ENCODE measurements at regions not wholly inside any gene's neighbourhood (a gene's known extent, or its start where the extent isn't known, plus 50 kb on each side); places are given as distances from the start of the nearest gene placed in this dataset.

DNA sequence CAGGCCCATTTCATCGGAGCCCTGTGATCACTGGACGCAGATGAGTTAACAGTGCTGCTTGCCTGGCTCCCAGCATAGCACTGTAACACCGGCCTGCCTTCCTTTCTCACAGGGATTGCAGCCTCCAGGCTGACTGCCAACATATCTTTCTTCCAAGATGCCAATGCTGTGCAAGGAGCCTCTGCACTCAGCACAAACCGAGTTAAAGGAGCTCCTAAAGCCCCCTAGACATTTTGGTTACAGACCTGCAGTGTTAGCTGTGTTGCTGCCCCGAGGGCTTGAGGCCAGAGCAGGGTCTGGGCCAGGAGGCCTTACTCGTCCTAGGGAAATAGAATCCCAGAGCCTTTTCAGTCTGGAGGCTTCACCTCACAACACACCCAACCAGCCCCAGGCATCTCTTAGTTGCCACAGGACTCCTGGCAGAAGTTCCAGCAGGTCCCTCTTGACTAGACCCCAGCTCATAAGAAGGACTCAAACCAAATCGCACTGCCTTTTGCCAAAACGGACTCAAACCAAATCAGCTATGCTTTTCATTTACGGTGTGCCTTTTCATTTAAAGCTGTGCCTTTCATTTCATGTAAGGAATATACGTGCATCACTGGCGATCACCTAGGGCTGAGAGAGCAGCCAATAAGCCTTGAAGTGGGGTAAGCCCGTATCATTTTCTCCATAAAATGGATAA lies 58.4 kb upstream of the EML4 start:
- Histone ChIP-seq H3K79me2 (ENCODE audit: insufficient read depth, low read length) (no peaks in the 10 kb centered on the region), H3K4me1 (ENCODE audit: control insufficient read depth in 1 of 2, insufficient read depth in 2 of 2, low read length in 2 of 2) (peaks cover 0 to 3% of the 10 kb centered on the region in 2 experiments; a peak in 1 of 4 replicates), H3K27ac (ENCODE audit: low read depth, low read length) (no peak overlapping the region), H2AFZ (ENCODE audit: low read depth, low read length, poor library complexity, severe bottlenecking) (no peak overlapping the region), H3K36me3 (ENCODE audit: control insufficient read depth in 1 of 2, insufficient read depth in 2 of 2, low read length in 2 of 2) (no peaks in the 10 kb centered on the region), H4K20me1 (ENCODE audit: insufficient read depth) (no peaks in the 10 kb centered on the region), H3K9ac (ENCODE audit: low read length) (no peak overlapping the region), H3K27me3 (ENCODE audit: insufficient read depth, low read length) (0 out of 2 replicates have a peak, but pooled peaks cover 6% of the 10 kb centered on the region), H3K9me2 (ENCODE audit: insufficient read depth) (no peaks in the 10 kb centered on the region), H3K4me2 (ENCODE audit: low read length) (no peak overlapping the region), H3K4me3 (replicated peaks in 1 of 2; ENCODE audit: low read depth in 1 of 2, low read length in 2 of 2) (no peak overlapping the region), H3K9me3 (ENCODE audit: control insufficient read depth in 1 of 2, insufficient read depth in 1 of 2, low read depth in 1 of 2, low read length in 2 of 2) (no peaks in the 10 kb centered on the region)
- no TSS peak for BruUV-seq (replicated peaks)
- RAD21 ChIA-PET (ENCODE audit: low non-redundant PET in 1 of 2, low total read pairs in 2 of 2, uncharacterized antibody in 2 of 2, unreplicated experiment in 2 of 2): no interaction called here
- TF ChIP-seq POLR2A (IDR thresholded peaks at IDR 0.05; ENCODE audit: borderline replicate concordance, extremely low read depth, insufficient read depth, insufficient read length): no peak
- TF ChIP-seq EZH2 (IDR thresholded peaks at IDR 0.05): no peak
- TF ChIP-seq ZNF274 (IDR thresholded peaks at IDR 0.05; ENCODE audit: low read depth, low read length): no peak
- TF ChIP-seq SIN3A (IDR thresholded peaks at IDR 0.05; ENCODE audit: low read depth): no peak
- TF ChIP-seq, protein P1, sequence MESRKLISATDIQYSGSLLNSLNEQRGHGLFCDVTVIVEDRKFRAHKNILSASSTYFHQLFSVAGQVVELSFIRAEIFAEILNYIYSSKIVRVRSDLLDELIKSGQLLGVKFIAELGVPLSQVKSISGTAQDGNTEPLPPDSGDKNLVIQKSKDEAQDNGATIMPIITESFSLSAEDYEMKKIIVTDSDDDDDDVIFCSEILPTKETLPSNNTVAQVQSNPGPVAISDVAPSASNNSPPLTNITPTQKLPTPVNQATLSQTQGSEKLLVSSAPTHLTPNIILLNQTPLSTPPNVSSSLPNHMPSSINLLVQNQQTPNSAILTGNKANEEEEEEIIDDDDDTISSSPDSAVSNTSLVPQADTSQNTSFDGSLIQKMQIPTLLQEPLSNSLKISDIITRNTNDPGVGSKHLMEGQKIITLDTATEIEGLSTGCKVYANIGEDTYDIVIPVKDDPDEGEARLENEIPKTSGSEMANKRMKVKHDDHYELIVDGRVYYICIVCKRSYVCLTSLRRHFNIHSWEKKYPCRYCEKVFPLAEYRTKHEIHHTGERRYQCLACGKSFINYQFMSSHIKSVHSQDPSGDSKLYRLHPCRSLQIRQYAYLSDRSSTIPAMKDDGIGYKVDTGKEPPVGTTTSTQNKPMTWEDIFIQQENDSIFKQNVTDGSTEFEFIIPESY (IDR thresholded peaks at IDR 0.05; ENCODE audit: extremely low read depth, insufficient replicate concordance, low read length): no peak
- TF ChIP-seq CBX3 (IDR thresholded peaks at IDR 0.05; ENCODE audit: low read depth): no peak
- TF ChIP-seq EGR1 (IDR thresholded peaks at IDR 0.05; ENCODE audit: low read depth): no peak
- no peak for TF ChIP-seq CEBPB (IDR thresholded peaks at IDR 0.05; ENCODE audit: low read depth)
- POLR2A ChIA-PET: no interaction called here
- no peak for ATAC-seq
- intact Hi-C loops (cut with micrococcal nuclease): no loop called here
- no peak for DNase-seq (ENCODE audit: low read depth, low spot score)
- CTCF ChIA-PET: no interaction called here

DNA sequence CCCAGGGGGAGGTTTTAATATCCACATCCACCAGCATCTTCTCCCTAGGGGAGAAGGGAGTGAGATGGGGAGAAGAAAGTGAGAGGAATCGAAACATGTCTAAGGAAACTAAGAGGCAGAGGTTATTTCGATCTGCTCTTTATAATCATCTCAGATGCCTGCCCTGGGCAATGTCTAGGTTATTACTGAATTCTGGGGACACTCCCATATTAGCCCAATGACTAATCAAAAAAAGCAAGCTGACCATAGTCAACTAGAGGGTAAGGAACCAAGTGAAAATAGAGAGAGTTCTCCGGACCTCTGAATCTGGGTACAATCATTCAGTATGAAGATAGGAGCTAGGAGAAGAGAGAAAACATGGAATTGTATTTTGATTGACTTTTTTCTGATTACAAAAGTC lies 56.7 kb upstream of the EML4 start:
- no peak overlapping the region for H3K4me2 ChIP-seq (ENCODE audit: low read length)
- no peaks in the 10 kb centered on the region for H3K79me2 ChIP-seq (ENCODE audit: insufficient read depth, low read length)
- DNase-seq (ENCODE audit: low read depth, low spot score) (no peak), ATAC-seq (no peak)
- no peak overlapping the region for H3K4me3 ChIP-seq (replicated peaks in 1 of 2; ENCODE audit: low read depth in 1 of 2, low read length in 2 of 2)
- no peaks in the 10 kb centered on the region for H3K36me3 ChIP-seq (ENCODE audit: control insufficient read depth in 1 of 2, insufficient read depth in 2 of 2, low read length in 2 of 2)
- H3K9ac ChIP-seq (ENCODE audit: low read length): no peak overlapping the region
- 0 out of 2 replicates have a peak, but pooled peaks cover 6% of the 10 kb centered on the region for H3K27me3 ChIP-seq (ENCODE audit: insufficient read depth, low read length)
- H3K27ac ChIP-seq (ENCODE audit: low read depth, low read length): no peak overlapping the region
- ChIA-PET RAD21 (ENCODE audit: low non-redundant PET in 1 of 2, low total read pairs in 2 of 2, uncharacterized antibody in 2 of 2, unreplicated experiment in 2 of 2) (no interaction called here), CTCF (no interaction called here), POLR2A (no interaction called here)
- H2AFZ ChIP-seq (ENCODE audit: low read depth, low read length, poor library complexity, severe bottlenecking): no peak overlapping the region
- H3K4me1 ChIP-seq (ENCODE audit: control insufficient read depth in 1 of 2, insufficient read depth in 2 of 2, low read length in 2 of 2): peaks cover 0 to 4% of the 10 kb centered on the region in 2 experiments; a peak in 3 of 4 replicates
- no TSS peak for BruUV-seq (replicated peaks)
- intact Hi-C loops (cut with micrococcal nuclease): no loop called here
- H3K9me2 ChIP-seq (ENCODE audit: insufficient read depth): no peaks in the 10 kb centered on the region
- H4K20me1 ChIP-seq (ENCODE audit: insufficient read depth): no peaks in the 10 kb centered on the region
- no peaks in the 10 kb centered on the region for H3K9me3 ChIP-seq (ENCODE audit: control insufficient read depth in 1 of 2, insufficient read depth in 1 of 2, low read depth in 1 of 2, low read length in 2 of 2)
- TF ChIP-seq FOSL1 (IDR thresholded peaks at IDR 0.05; ENCODE audit: low read depth): no peak
- TF ChIP-seq JUND (IDR thresholded peaks at IDR 0.05): no peak
- no peak for TF ChIP-seq SIN3A (IDR thresholded peaks at IDR 0.05; ENCODE audit: low read depth)
- TF ChIP-seq, protein P1 (IDR thresholded peaks at IDR 0.05; ENCODE audit: extremely low read depth, insufficient replicate concordance, low read length): no peak
- no peak for TF ChIP-seq YY1 (IDR thresholded peaks at IDR 0.05; ENCODE audit: extremely low read depth, insufficient replicate concordance, low read depth, low read length)
- TF ChIP-seq, protein P2, sequence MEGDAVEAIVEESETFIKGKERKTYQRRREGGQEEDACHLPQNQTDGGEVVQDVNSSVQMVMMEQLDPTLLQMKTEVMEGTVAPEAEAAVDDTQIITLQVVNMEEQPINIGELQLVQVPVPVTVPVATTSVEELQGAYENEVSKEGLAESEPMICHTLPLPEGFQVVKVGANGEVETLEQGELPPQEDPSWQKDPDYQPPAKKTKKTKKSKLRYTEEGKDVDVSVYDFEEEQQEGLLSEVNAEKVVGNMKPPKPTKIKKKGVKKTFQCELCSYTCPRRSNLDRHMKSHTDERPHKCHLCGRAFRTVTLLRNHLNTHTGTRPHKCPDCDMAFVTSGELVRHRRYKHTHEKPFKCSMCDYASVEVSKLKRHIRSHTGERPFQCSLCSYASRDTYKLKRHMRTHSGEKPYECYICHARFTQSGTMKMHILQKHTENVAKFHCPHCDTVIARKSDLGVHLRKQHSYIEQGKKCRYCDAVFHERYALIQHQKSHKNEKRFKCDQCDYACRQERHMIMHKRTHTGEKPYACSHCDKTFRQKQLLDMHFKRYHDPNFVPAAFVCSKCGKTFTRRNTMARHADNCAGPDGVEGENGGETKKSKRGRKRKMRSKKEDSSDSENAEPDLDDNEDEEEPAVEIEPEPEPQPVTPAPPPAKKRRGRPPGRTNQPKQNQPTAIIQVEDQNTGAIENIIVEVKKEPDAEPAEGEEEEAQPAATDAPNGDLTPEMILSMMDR (IDR thresholded peaks at IDR 0.05 in 2 of 3, conservative IDR thresholded peaks at IDR 0.05 in 1 of 3; ENCODE audit: borderline replicate concordance in 1 of 3, insufficient read depth in 1 of 3, low read depth in 2 of 3, low read length in 2 of 3): no peak
- no peak for TF ChIP-seq ZFX (IDR thresholded peaks at IDR 0.05)
- TF ChIP-seq EZH2 (IDR thresholded peaks at IDR 0.05): no peak
- no peak for TF ChIP-seq TCF7L2 (IDR thresholded peaks at IDR 0.05; ENCODE audit: borderline replicate concordance, extremely low read depth, insufficient read depth, insufficient read length)

Measured in HCT116 (cell line).